HEK293 (cell line): ENCODE measurements at regions not wholly inside any gene's neighbourhood (a gene's known extent, or its start where the extent isn't known, plus 50 kb on each side); places are given as distances from the start of the nearest gene placed in this dataset.

ENCODE experiments used
- CTCF ChIA-PET: fragments of 350-600 bp; formaldehyde crosslinking; extraction: SDS; loops from one replicate; lab custom pipeline; 2021; ENCODE audit warnings: antibody characterized with exemption; lab: Yijun Ruan, JAX
- POLR2A ChIA-PET: fragments of 300-600 bp; formaldehyde crosslinking; extraction: SDS; loops from one replicate; lab custom pipeline; 2020; ENCODE audit warnings: antibody characterized with exemption, inconsistent platforms; lab: Yijun Ruan, JAX
- H3K27ac ChIP-seq: fragments of 200-500 bp; sonication (Bioruptor generic); 2 replicates; pipeline ENCODE4 v1.5.1; 2014; ENCODE audit warnings: low read depth, low read length, control low read depth, inconsistent platforms; ENCODE audit errors: extremely low read depth
- H3K36me3 ChIP-seq, 2 experiments: fragments of 200-500 bp in 1 of 2; sonication (Bioruptor generic) in 1 of 2; 1 replicate in 1 of 2; 2 replicates in 1 of 2; pipeline ENCODE4 v1.5.1; 2014 to 2017; ENCODE audit warnings: inconsistent platforms in 2 of 2, low read length in 2 of 2; ENCODE audit not compliant: control insufficient read depth in 2 of 2, insufficient read depth in 1 of 2
- H3K4me1 ChIP-seq: fragments of 200-500 bp; sonication (Bioruptor generic); 2 replicates; pipeline ENCODE4 v1.5.1; 2014; ENCODE audit warnings: mild to moderate bottlenecking, low read length, inconsistent platforms; ENCODE audit not compliant: control insufficient read depth, insufficient read depth
- H3K4me3 ChIP-seq: 2 replicates; pipeline ENCODE4 v1.5.1; 2011; ENCODE audit warnings: low read depth, mild to moderate bottlenecking, control low read depth, low read length, moderate library complexity
- H3K9me3 ChIP-seq: fragments of 200-500 bp; sonication (Bioruptor generic); 2 replicates; pipeline ENCODE4 v1.5.1; 2014; ENCODE audit warnings: low read depth, low read length, inconsistent platforms; ENCODE audit not compliant: control insufficient read depth, insufficient read depth
- HIC1 ChIP-seq: fragments of 450-650 bp; formaldehyde crosslinking; IDR thresholded peaks from 2 replicates; pipeline ENCODE4 v1.5.1; 2016; ENCODE audit warnings: missing biosample characterization, missing genetic modification characterization
- MEIS1 ChIP-seq: sonication (generic); formaldehyde crosslinking; IDR thresholded peaks from 2 replicates; pipeline ENCODE4 v1.8.1; 2022; ENCODE audit warnings: missing genetic modification reagents, mild to moderate bottlenecking, borderline replicate concordance
- PRDM10 ChIP-seq: fragments of 450-650 bp; formaldehyde crosslinking; IDR thresholded peaks from 2 replicates; pipeline ENCODE4 v1.5.1; 2016; ENCODE audit warnings: missing biosample characterization, missing genetic modification characterization
- SCRT1 ChIP-seq: fragments of 450-650 bp; formaldehyde crosslinking; IDR thresholded peaks from 2 replicates; pipeline ENCODE4 v1.5.1; 2016; ENCODE audit warnings: missing biosample characterization, missing genetic modification characterization, borderline replicate concordance
- SETDB1 ChIP-seq: IDR thresholded peaks from one replicate; pipeline ENCODE4 v1.6.1; 2017; ENCODE audit warnings: mild to moderate bottlenecking, low read length, moderate library complexity, mixed read lengths; ENCODE audit not compliant: insufficient read length
- ZNF18 ChIP-seq: fragments of 450-650 bp; formaldehyde crosslinking; IDR thresholded peaks from 2 replicates; pipeline ENCODE4 v1.5.1; 2016; ENCODE audit warnings: missing biosample characterization, missing genetic modification characterization
- ZNF19 ChIP-seq: fragments of 450-650 bp; formaldehyde crosslinking; IDR thresholded peaks from 2 replicates; pipeline ENCODE4; 2016; ENCODE audit warnings: missing biosample characterization, missing genetic modification characterization, low read depth
- ZNF302 ChIP-seq: fragments of 450-650 bp; formaldehyde crosslinking; IDR thresholded peaks from 2 replicates; pipeline ENCODE4 v1.5.1; 2016; ENCODE audit warnings: missing biosample characterization, missing genetic modification characterization, low read depth
- ZNF362 ChIP-seq: fragments of 450-650 bp; formaldehyde crosslinking; IDR thresholded peaks from 2 replicates; pipeline ENCODE4 v1.5.1; 2016; ENCODE audit warnings: missing biosample characterization, missing genetic modification characterization
- ZNF366 ChIP-seq: fragments of 450-650 bp; formaldehyde crosslinking; conservative IDR thresholded peaks from 2 replicates; pipeline ENCODE4 v1.5.1; 2016; ENCODE audit warnings: missing biosample characterization, missing genetic modification characterization
- ZNF37A ChIP-seq: fragments of 450-650 bp; IDR thresholded peaks from 2 replicates; pipeline ENCODE4 v1.5.1; 2018; ENCODE audit warnings: missing biosample characterization, missing genetic modification characterization
- ZNF529 ChIP-seq: fragments of 450-650 bp; formaldehyde crosslinking; IDR thresholded peaks from 2 replicates; pipeline ENCODE4 v1.5.1; 2017; ENCODE audit warnings: missing genetic modification characterization, missing biosample characterization; ENCODE audit not compliant: insufficient replicate concordance
- ZNF580 ChIP-seq: fragments of 450-650 bp; formaldehyde crosslinking; IDR thresholded peaks from 2 replicates; pipeline ENCODE4 v1.5.1; 2016; ENCODE audit warnings: missing biosample characterization, missing genetic modification characterization
- ZNF600 ChIP-seq: fragments of 450-650 bp; formaldehyde crosslinking; IDR thresholded peaks from 2 replicates; pipeline ENCODE4 v1.5.1; 2016; ENCODE audit warnings: missing biosample characterization, missing genetic modification characterization
- ZNF645 ChIP-seq: fragments of 450-650 bp; formaldehyde crosslinking; IDR thresholded peaks from 2 replicates; pipeline ENCODE4; 2016; ENCODE audit warnings: missing biosample characterization, missing genetic modification characterization
- ZNF658 ChIP-seq: fragments of 450-650 bp; formaldehyde crosslinking; IDR thresholded peaks from 2 replicates; pipeline ENCODE4; 2016; ENCODE audit warnings: missing biosample characterization, missing genetic modification characterization
- ZSCAN4 ChIP-seq: fragments of 450-650 bp; formaldehyde crosslinking; IDR thresholded peaks from 2 replicates; pipeline ENCODE4 v1.5.1; 2017; ENCODE audit warnings: missing biosample characterization, missing genetic modification characterization
- ZXDB ChIP-seq: fragments of 450-650 bp; formaldehyde crosslinking; IDR thresholded peaks from 2 replicates; pipeline ENCODE4 v1.5.1; 2016; ENCODE audit warnings: missing biosample characterization, missing genetic modification characterization

- TF ChIP-seq ZNF645 (tag by site-specific recombination) (no peak), ZNF37A (tag by site-specific recombination) (no peak), SCRT1 (tag by site-specific recombination) (no peak), ZNF19 (tag by site-specific recombination) (no peak), ZNF302 (no peak), ZNF658 (tag by site-specific recombination) (no peak), ZNF362 (no peak)
Observed at GRCh38 chr15:96187341-96188305, 142.9 kb upstream of the NR2F2 start (continued).

GRCh38 chr15:96197721-96198120 is 132.8 kb upstream of the NR2F2 start:
- Histone ChIP-seq H3K9me3 (no peaks in the 10 kb centered on the region), H3K4me3 (no peak overlapping the region), H3K4me1 (no peaks in the 10 kb centered on the region), H3K27ac (no peak overlapping the region), H3K36me3 (no peaks in the 10 kb centered on the region; a peak in 1 of 3 replicates)
- ChIA-PET CTCF (interaction anchor here (0.7 kb wide), 1 partner anchor 71 kb away, joined by 3 read pairs; no protein-coding TSS in a partner anchor), POLR2A (no interaction called here)
- TF ChIP-seq ZNF529 (tag by site-specific recombination) (no peak), ZXDB (tag by site-specific recombination) (no peak), HIC1 (no peak), ZNF366 (no peak), SETDB1 (no peak), ZNF580 (tag by site-specific recombination) (no peak), ZNF600 (tag by site-specific recombination) (no peak)

GRCh38 chr15:96199111-96199510 is 131.4 kb upstream of the NR2F2 start:
- POLR2A ChIA-PET: interaction anchor here (0.6 kb wide), 1 partner anchor 113 kb away, joined by 3 read pairs; no protein-coding TSS in a partner anchor
- Histone ChIP-seq H3K27ac (no peak overlapping the region), H3K9me3 (no peaks in the 10 kb centered on the region), H3K4me3 (no peak overlapping the region), H3K36me3 (no peaks in the 10 kb centered on the region), H3K4me1 (no peaks in the 10 kb centered on the region)
- CTCF ChIA-PET: interaction anchor here (0.6 kb wide), 1 partner anchor 825 kb away, joined by 3 read pairs; no protein-coding TSS in a partner anchor
- no peak for TF ChIP-seq PRDM10 (tag by site-specific recombination)
- TF ChIP-seq ZNF18 (tag by site-specific recombination): no peak
- no peak for TF ChIP-seq ZSCAN4
- TF ChIP-seq MEIS1: no peak
